ENCODE measurements at regions not wholly inside any gene's neighbourhood (a gene's known extent, or its start where the extent isn't known, plus 50 kb on each side); places are given as distances from the start of the nearest gene placed in this dataset.
A peak's percentile ranks its signal among the peaks of the same experiment; 100 is the strongest.

GRCh38 chr20:8077137-8077466 is 55.0 kb upstream of the PLCB1 start:
- Histone ChIP-seq H3K4me3 (no peak overlapping the region), H3K9me3 (ENCODE audit: low read depth) (no peaks in the 10 kb centered on the region), H3K27ac (no peak overlapping the region), H3K27me3 (no peaks in the 10 kb centered on the region), H3K4me1 (no peaks in the 10 kb centered on the region), H3K36me3 (no peaks in the 10 kb centered on the region), H2AFZ (replicated peaks) (no peak overlapping the region), H3K4me2 (no peak overlapping the region), H3K9ac (no peak overlapping the region), H3F3A (ENCODE audit: low read depth) (no peaks in the 10 kb centered on the region), H4K20me1 (ENCODE audit: low read depth) (no peaks in the 10 kb centered on the region), H3K79me2 (ENCODE audit: low read depth) (no peaks in the 10 kb centered on the region)
- Mint-ChIP-seq H3K4me1 (peaks cover 7% of the 10 kb centered on the region), H3K9me3 (no peaks in the 10 kb centered on the region), H3K4me3 (no peak overlapping the region), H3K36me3 (no peaks in the 10 kb centered on the region), H3K27ac (no peak overlapping the region), H3K27me3 (ENCODE audit: insufficient read depth, low read depth) (no peaks in the 10 kb centered on the region)
- no peak for DNase-seq (ENCODE audit: low spot score)
- TF ChIP-seq, protein P1, sequence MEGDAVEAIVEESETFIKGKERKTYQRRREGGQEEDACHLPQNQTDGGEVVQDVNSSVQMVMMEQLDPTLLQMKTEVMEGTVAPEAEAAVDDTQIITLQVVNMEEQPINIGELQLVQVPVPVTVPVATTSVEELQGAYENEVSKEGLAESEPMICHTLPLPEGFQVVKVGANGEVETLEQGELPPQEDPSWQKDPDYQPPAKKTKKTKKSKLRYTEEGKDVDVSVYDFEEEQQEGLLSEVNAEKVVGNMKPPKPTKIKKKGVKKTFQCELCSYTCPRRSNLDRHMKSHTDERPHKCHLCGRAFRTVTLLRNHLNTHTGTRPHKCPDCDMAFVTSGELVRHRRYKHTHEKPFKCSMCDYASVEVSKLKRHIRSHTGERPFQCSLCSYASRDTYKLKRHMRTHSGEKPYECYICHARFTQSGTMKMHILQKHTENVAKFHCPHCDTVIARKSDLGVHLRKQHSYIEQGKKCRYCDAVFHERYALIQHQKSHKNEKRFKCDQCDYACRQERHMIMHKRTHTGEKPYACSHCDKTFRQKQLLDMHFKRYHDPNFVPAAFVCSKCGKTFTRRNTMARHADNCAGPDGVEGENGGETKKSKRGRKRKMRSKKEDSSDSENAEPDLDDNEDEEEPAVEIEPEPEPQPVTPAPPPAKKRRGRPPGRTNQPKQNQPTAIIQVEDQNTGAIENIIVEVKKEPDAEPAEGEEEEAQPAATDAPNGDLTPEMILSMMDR (IDR thresholded peaks at IDR 0.05) = no peak
- TF ChIP-seq EZH2phosphoT487 (IDR thresholded peaks at IDR 0.05) (no peak), EZH2 (IDR thresholded peaks at IDR 0.05) (no peak)

- Mint-ChIP-seq H3K27ac (no peak overlapping the region), H3K4me3 (no peak overlapping the region), H3K4me1 (peaks cover 2% of the 10 kb centered on the region), H3K9me3 (no peaks in the 10 kb centered on the region), H3K27me3 (ENCODE audit: insufficient read depth, low read depth) (no peaks in the 10 kb centered on the region), H3K36me3 (no peaks in the 10 kb centered on the region)
- Histone ChIP-seq H3K27me3 (no peaks in the 10 kb centered on the region), H3K9me3 (ENCODE audit: low read depth) (no peaks in the 10 kb centered on the region), H3K4me3 (no peak overlapping the region), H3K27ac (no peak overlapping the region), H3K9ac (no peak overlapping the region), H3F3A (ENCODE audit: low read depth) (no peaks in the 10 kb centered on the region), H4K20me1 (ENCODE audit: low read depth) (no peaks in the 10 kb centered on the region), H3K79me2 (ENCODE audit: low read depth) (no peaks in the 10 kb centered on the region), H3K36me3 (no peaks in the 10 kb centered on the region), H3K4me1 (no peaks in the 10 kb centered on the region), H3K4me2 (no peak overlapping the region), H2AFZ (replicated peaks) (no peak overlapping the region)
- no peak for TF ChIP-seq EZH2 (IDR thresholded peaks at IDR 0.05)
- TF ChIP-seq, protein P1 (IDR thresholded peaks at IDR 0.05) = no peak
- no peak for TF ChIP-seq EZH2phosphoT487 (IDR thresholded peaks at IDR 0.05)
- DNase-seq (ENCODE audit: low spot score) = no peak
Measured at GRCh38 chr20:8078528-8078914, 53.5 kb upstream of the PLCB1 start.

DNA sequence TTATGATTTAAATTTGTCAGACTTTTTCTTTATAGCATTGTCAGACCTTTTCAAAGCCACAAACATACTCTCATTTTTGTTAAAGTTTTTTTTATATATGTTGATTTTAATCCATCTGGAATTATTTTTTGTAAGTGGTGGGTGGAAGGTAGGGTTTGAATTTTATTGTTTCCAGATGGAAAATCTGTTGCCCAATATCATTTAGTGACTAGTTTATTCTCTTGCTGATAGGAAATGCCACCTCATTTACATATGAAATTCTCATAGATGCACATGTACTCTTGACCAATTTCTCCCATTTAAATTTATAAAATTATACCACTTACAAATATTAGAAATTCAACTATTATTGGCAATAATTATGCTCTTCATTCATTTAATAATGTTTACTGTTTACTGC is 52.1 kb upstream of the PLCB1 start:
- no peaks in the 10 kb centered on the region for H3F3A ChIP-seq (ENCODE audit: low read depth)
- TF ChIP-seq, protein P1 (IDR thresholded peaks at IDR 0.05) = no peak
- no peak for TF ChIP-seq EZH2phosphoT487 (IDR thresholded peaks at IDR 0.05)
- TF ChIP-seq EZH2 (IDR thresholded peaks at IDR 0.05) = no peak
- H3K4me1 ChIP-seq = no peaks in the 10 kb centered on the region
- no peak overlapping the region for H3K4me3 ChIP-seq
- H3K4me2 ChIP-seq = no peak overlapping the region
- H3K9ac ChIP-seq = no peak overlapping the region
- Mint-ChIP-seq H3K27ac (no peak overlapping the region), H3K9me3 (no peaks in the 10 kb centered on the region), H3K27me3 (ENCODE audit: insufficient read depth, low read depth) (no peaks in the 10 kb centered on the region), H3K4me3 (no peak overlapping the region), H3K4me1 (peaks cover 3% of the 10 kb centered on the region), H3K36me3 (no peaks in the 10 kb centered on the region)
- no peaks in the 10 kb centered on the region for H3K79me2 ChIP-seq (ENCODE audit: low read depth)
- H3K9me3 ChIP-seq (ENCODE audit: low read depth) = no peaks in the 10 kb centered on the region
- no peaks in the 10 kb centered on the region for H4K20me1 ChIP-seq (ENCODE audit: low read depth)
- no peak overlapping the region for H2AFZ ChIP-seq (replicated peaks)
- no peak for DNase-seq (ENCODE audit: low spot score)
- no peak overlapping the region for H3K27ac ChIP-seq
- no peaks in the 10 kb centered on the region for H3K36me3 ChIP-seq
- H3K27me3 ChIP-seq = no peaks in the 10 kb centered on the region

DNA sequence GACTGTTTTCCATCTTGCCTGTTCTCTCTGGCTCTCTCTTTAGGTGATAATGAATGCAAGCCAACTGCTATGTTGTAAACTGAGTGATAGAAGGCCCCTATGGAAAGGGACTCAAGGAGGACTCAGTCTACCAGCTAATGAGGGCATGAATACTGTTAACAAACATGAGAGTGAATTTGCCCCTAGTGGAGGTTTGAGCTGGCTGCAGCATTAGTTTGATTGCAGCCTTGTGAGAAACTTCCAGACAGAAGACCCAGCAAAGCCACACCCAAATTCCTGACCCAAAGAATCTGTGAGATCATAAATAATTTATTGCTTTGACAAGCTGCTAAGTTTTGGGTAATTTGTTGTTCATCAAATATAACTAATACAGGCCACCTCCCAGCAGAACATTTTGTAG is 50.0 kb upstream of the PLCB1 start:
- TF ChIP-seq, protein P1 (IDR thresholded peaks at IDR 0.05) = peak; percentile 54
- TF ChIP-seq EZH2phosphoT487 (IDR thresholded peaks at IDR 0.05) = no peak
- no peak for TF ChIP-seq EZH2 (IDR thresholded peaks at IDR 0.05)
- no peak overlapping the region for H3K27ac Mint-ChIP-seq
- no peaks in the 10 kb centered on the region for H3K36me3 ChIP-seq
- H3K9ac ChIP-seq = no peak overlapping the region
- no peak overlapping the region for H3K27ac ChIP-seq
- H3K4me3 ChIP-seq = no peak overlapping the region
- H3K4me3 Mint-ChIP-seq = no peak overlapping the region
- no peaks in the 10 kb centered on the region for H4K20me1 ChIP-seq (ENCODE audit: low read depth)
- H3K4me2 ChIP-seq = no peak overlapping the region
- H3F3A ChIP-seq (ENCODE audit: low read depth) = no peaks in the 10 kb centered on the region
- H3K36me3 Mint-ChIP-seq = no peaks in the 10 kb centered on the region
- no peaks in the 10 kb centered on the region for H3K79me2 ChIP-seq (ENCODE audit: low read depth)
- no peaks in the 10 kb centered on the region for H3K27me3 ChIP-seq
- no peaks in the 10 kb centered on the region for H3K27me3 Mint-ChIP-seq (ENCODE audit: insufficient read depth, low read depth)
- no peaks in the 10 kb centered on the region for H3K4me1 ChIP-seq
- no peak overlapping the region for H2AFZ ChIP-seq (replicated peaks)
- H3K4me1 Mint-ChIP-seq = peaks cover 3% of the 10 kb centered on the region
- no peaks in the 10 kb centered on the region for H3K9me3 ChIP-seq (ENCODE audit: low read depth)
- H3K9me3 Mint-ChIP-seq = no peaks in the 10 kb centered on the region
- DNase-seq (ENCODE audit: low spot score) = peak; percentile 11

All from neural progenitor cell (in vitro differentiated cells).